Peyer's patch (tissue), 4 donors: ENCODE measurements at regions not wholly inside any gene's neighbourhood (a gene's known extent, or its start where the extent isn't known, plus 50 kb on each side); places are given as distances from the start of the nearest gene placed in this dataset.
"Not testable (repeated sequence)": the region's sequence is repeated elsewhere in the genome, so short reads cannot be mapped to it uniquely, and the experiment has no call there.

ENCODE experiments used
- DNase-seq, 3 donors: peaks; one replicate each; pipeline ENCODE4 v3.0.0-alpha.2; 2017 to 2019
- H3K27ac ChIP-seq, 4 donors: fragments of 200-600 bp; sonication (generic); one replicate each; pipeline ENCODE4 v1.5.1; 2016 to 2019
- H3K27me3 ChIP-seq, 2 donors: fragments of 200-600 bp; sonication (generic); one replicate each; pipeline ENCODE4 v1.5.1; 2019
- H3K36me3 ChIP-seq, 3 donors: fragments of 200-600 bp; sonication (generic); one replicate each; pipeline ENCODE4 v1.5.1; 2016 to 2019
- H3K4me1 ChIP-seq, 4 donors: fragments of 200-600 bp; sonication (generic); one replicate each; pipeline ENCODE4 v1.5.1; 2016 to 2019
- H3K4me3 ChIP-seq, 4 donors: fragments of 200-600 bp; sonication (generic); 1 replicate in 3 of 4; 2 replicates in 1 of 4; pipeline ENCODE4 v1.5.1; 2016 to 2019; ENCODE audit warnings: mild to moderate bottlenecking in 1 of 4
- H3K9me3 ChIP-seq, 4 donors: fragments of 200-600 bp; sonication (generic); one replicate each; pipeline ENCODE4 v1.5.1; 2016 to 2019; ENCODE audit warnings: mild to moderate bottlenecking in 1 of 4
- CTCF ChIP-seq, 6 experiments: fragments of 450-650 bp in 4 of 6; fragments of 200-600 bp in 2 of 6; sonication (generic) in 1 of 6; IDR thresholded peaks; one replicate each; pipeline ENCODE4 v1.5.1; 2017 to 2019; ENCODE audit warnings: antibody characterized with exemption in 6 of 6, mild to moderate bottlenecking in 3 of 6, moderate library complexity in 1 of 6
- POLR2A ChIP-seq, 2 donors: fragments of 450-650 bp; IDR thresholded peaks; one replicate each; pipeline ENCODE4 v1.5.1; 2017; ENCODE audit warnings: antibody characterized with exemption in 2 of 2, mild to moderate bottlenecking in 2 of 2, moderate library complexity in 2 of 2

- TF ChIP-seq CTCF (IDR thresholded peaks at IDR 0.05) (peak; percentile 32 to 83 (median 70)), POLR2A (IDR thresholded peaks at IDR 0.05) (no peak)
- no peak overlapping the region for H3K27ac ChIP-seq
- no peaks in the 10 kb centered on the region for H3K27me3 ChIP-seq
- no peaks in the 10 kb centered on the region for H3K9me3 ChIP-seq
- H3K4me3 ChIP-seq = no peak overlapping the region
- peak; percentile 47 to 86 (median 67) for DNase-seq
- no peaks in the 10 kb centered on the region for H3K4me1 ChIP-seq
- H3K36me3 ChIP-seq = no peaks in the 10 kb centered on the region
These were observed 65.7 kb upstream of the MAP9 start for GRCh38 chr4:155442267-155443105.

- Histone ChIP-seq H3K27me3 (no peaks in the 10 kb centered on the region), H3K4me3 (no peak overlapping the region), H3K27ac (no peak overlapping the region), H3K4me1 (no peaks in the 10 kb centered on the region), H3K9me3 (no peaks in the 10 kb centered on the region), H3K36me3 (no peaks in the 10 kb centered on the region)
- DNase-seq = no peak
- TF ChIP-seq POLR2A (IDR thresholded peaks at IDR 0.05) (no peak), CTCF (IDR thresholded peaks at IDR 0.05) (no peak)
These were observed 64.7 kb upstream of the MAP9 start for GRCh38 chr4:155441475-155441874.

GRCh38 chr4:155439760-155440159 is 63.0 kb upstream of the MAP9 start:
- H3K9me3 ChIP-seq, DNase-seq, H3K27ac ChIP-seq, H3K27me3 ChIP-seq, H3K36me3 ChIP-seq, H3K4me3 ChIP-seq, H3K4me1 ChIP-seq: not testable (repeated sequence)

GRCh38 chr4:155434904-155435303 is 58.1 kb upstream of the MAP9 start:
- Histone ChIP-seq H3K27ac (no peak overlapping the region), H3K4me1 (no peaks in the 10 kb centered on the region), H3K9me3 (no peaks in the 10 kb centered on the region), H3K36me3 (no peaks in the 10 kb centered on the region), H3K4me3 (no peak overlapping the region), H3K27me3 (no peaks in the 10 kb centered on the region)
- DNase-seq = no peak
- no peak for TF ChIP-seq POLR2A (IDR thresholded peaks at IDR 0.05)
- no peak for TF ChIP-seq CTCF (IDR thresholded peaks at IDR 0.05)

- TF ChIP-seq CTCF (IDR thresholded peaks at IDR 0.05) (no peak), POLR2A (IDR thresholded peaks at IDR 0.05) (no peak)
- DNase-seq = no peak
- Histone ChIP-seq H3K4me3 (no peak overlapping the region), H3K4me1 (no peaks in the 10 kb centered on the region), H3K36me3 (no peaks in the 10 kb centered on the region), H3K27ac (no peak overlapping the region), H3K9me3 (no peaks in the 10 kb centered on the region), H3K27me3 (no peaks in the 10 kb centered on the region)
These were observed 57.6 kb upstream of the MAP9 start for GRCh38 chr4:155434366-155434765.

GRCh38 chr4:155433636-155434360 is 57.0 kb upstream of the MAP9 start:
- Histone ChIP-seq H3K27me3 (no peaks in the 10 kb centered on the region), H3K4me3 (no peak overlapping the region), H3K9me3 (no peaks in the 10 kb centered on the region), H3K36me3 (no peaks in the 10 kb centered on the region), H3K27ac (no peak overlapping the region), H3K4me1 (no peaks in the 10 kb centered on the region)
- DNase-seq = no peak
- no peak for TF ChIP-seq POLR2A (IDR thresholded peaks at IDR 0.05)
- no peak for TF ChIP-seq CTCF (IDR thresholded peaks at IDR 0.05)
